Esophagus muscularis mucosa (tissue), 4 donors: ENCODE measurements at regions not wholly inside any gene's neighbourhood (a gene's known extent, or its start where the extent isn't known, plus 50 kb on each side); places are given as distances from the start of the nearest gene placed in this dataset.
A peak's percentile ranks its signal among the peaks of the same experiment; 100 is the strongest.

ENCODE experiments used
- DNase-seq: peaks from one replicate; pipeline ENCODE4 v3.0.0-alpha.2; 2017; ENCODE audit errors: extremely low spot score
- H3K27ac ChIP-seq, 4 donors: fragments of 200-600 bp; sonication (generic); replicated peaks in 1 of 4; 1 replicate in 3 of 4; 2 replicates in 1 of 4; pipeline ENCODE4 v1.5.1; 2016 to 2019; ENCODE audit warnings: mild to moderate bottlenecking in 1 of 4
- H3K27me3 ChIP-seq, 4 donors: fragments of 200-600 bp; sonication (generic); one replicate each; pipeline versions ENCODE4 v1.5.1 to v1.6.0; 2016 to 2019
- H3K36me3 ChIP-seq, 4 donors: fragments of 200-600 bp; sonication (generic); one replicate each; pipeline ENCODE4 v1.5.1; 2016 to 2019
- H3K4me1 ChIP-seq, 4 donors: fragments of 200-600 bp; sonication (generic); one replicate each; pipeline ENCODE4 v1.5.1; 2016 to 2019
- H3K4me3 ChIP-seq, 4 donors: fragments of 200-600 bp; sonication (generic); 1 replicate in 2 of 4; 2 replicates in 2 of 4; pipeline ENCODE4 v1.5.1; 2016 to 2019; ENCODE audit warnings: mild to moderate bottlenecking in 4 of 4, moderate library complexity in 1 of 4
- H3K9me3 ChIP-seq, 4 donors: fragments of 200-600 bp; sonication (generic); 1 replicate in 3 of 4; 2 replicates in 1 of 4; pipeline ENCODE4 v1.5.1; 2016 to 2019
- EP300 ChIP-seq: sonication (generic); formaldehyde crosslinking; IDR thresholded peaks from one replicate; pipeline ENCODE4 v1.6.1; 2017; ENCODE audit warnings: antibody characterized with exemption
- POLR2A ChIP-seq: fragments of 450-650 bp; IDR thresholded peaks from one replicate; pipeline ENCODE4 v1.6.1; 2017; ENCODE audit warnings: antibody characterized with exemption, moderate library complexity, mild to moderate bottlenecking, low read depth
- POLR2AphosphoS5 ChIP-seq, 2 donors: sonication (generic); formaldehyde crosslinking; IDR thresholded peaks; one replicate each; pipeline ENCODE4 v1.6.1; 2017; ENCODE audit warnings: antibody characterized with exemption in 2 of 2
- WGBS: methylation state at CpG from one replicate; pipeline ENCODE4 v1.1.5; 2018; 5-methylcytosine and 5-hydroxymethylcytosine counted together
- intact Hi-C: fragments of 100-400 bp; cut with DNase I; formaldehyde crosslinking; loops from one replicate; pipeline ENCODE4 v1.15.1; 2023
- TF ChIP-seq, protein P1 (sequence below), 3 experiments: fragments of 200-600 bp in 2 of 3; fragments of 450-650 bp in 1 of 3; sonication (generic) in 2 of 3; IDR thresholded peaks; one replicate each; pipeline ENCODE4 v1.5.1; 2017 to 2019; ENCODE audit warnings: antibody characterized with exemption in 3 of 3, mild to moderate bottlenecking in 2 of 3, moderate library complexity in 1 of 3

DNA sequence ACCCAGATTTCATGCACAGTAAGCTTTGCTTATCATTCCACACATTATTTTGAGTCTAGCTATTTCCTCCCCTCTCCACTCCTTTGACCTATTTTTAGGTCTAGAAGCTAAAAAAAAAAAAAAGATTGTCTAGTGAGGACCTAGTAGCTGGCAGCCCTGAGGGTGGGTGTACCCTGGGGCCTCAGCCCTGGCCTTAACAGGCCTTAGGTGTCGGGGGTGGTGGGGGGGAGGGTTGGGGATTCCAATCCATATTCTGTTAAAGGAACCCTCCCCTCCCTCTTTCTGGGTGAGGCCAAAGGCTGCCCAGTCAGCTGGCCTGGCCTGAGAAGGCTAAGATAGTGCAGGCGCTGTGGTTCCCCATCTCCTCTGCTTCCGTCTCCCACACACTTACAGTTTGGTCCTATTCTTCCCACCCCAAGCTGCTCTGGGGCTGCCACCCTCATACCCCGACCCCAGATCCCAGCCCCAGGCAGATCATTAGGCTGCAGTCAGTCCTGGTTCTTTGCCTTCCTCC is 65.5 kb upstream of the HK2 start:
- no peak for TF ChIP-seq POLR2A
- TF ChIP-seq, protein P1, sequence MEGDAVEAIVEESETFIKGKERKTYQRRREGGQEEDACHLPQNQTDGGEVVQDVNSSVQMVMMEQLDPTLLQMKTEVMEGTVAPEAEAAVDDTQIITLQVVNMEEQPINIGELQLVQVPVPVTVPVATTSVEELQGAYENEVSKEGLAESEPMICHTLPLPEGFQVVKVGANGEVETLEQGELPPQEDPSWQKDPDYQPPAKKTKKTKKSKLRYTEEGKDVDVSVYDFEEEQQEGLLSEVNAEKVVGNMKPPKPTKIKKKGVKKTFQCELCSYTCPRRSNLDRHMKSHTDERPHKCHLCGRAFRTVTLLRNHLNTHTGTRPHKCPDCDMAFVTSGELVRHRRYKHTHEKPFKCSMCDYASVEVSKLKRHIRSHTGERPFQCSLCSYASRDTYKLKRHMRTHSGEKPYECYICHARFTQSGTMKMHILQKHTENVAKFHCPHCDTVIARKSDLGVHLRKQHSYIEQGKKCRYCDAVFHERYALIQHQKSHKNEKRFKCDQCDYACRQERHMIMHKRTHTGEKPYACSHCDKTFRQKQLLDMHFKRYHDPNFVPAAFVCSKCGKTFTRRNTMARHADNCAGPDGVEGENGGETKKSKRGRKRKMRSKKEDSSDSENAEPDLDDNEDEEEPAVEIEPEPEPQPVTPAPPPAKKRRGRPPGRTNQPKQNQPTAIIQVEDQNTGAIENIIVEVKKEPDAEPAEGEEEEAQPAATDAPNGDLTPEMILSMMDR (IDR thresholded peaks at IDR 0.05) = no peak
- no peak for TF ChIP-seq EP300
- TF ChIP-seq POLR2AphosphoS5 (IDR thresholded peaks at IDR 0.05) = no peak
- Histone ChIP-seq H3K36me3 (no peaks in the 10 kb centered on the region), H3K9me3 (no peaks in the 10 kb centered on the region), H3K4me3 (no peak overlapping the region), H3K27ac (peak overlapping the region; percentile 65 to 75 (median 70)), H3K4me1 (peaks cover 11 to 33% (median 32%) of the 10 kb centered on the region in 4 donors), H3K27me3 (no peaks in the 10 kb centered on the region)
- DNase-seq = no peak
- intact Hi-C loops = no loop called here
- 80% methylated on average over 4 of the region's 4 CpGs for WGBS

DNA sequence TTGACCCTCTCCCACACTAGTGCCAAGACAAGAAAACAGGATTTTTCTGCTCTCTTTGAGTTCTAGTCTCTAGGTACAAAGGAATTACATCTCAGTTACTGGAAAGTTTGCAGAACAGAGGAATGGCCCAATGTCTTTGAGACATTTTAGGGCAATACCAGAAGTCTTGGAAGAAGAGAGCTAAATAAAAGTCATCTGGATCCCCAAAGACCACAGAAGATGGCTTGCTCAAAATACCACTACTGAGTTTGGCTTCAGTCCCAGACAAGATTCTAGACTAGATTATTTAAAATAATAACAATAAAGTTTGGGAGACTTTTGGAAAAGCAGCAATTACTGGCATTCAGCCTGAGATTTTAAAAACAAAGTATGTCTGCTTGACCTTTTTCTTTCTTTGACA is 61.9 kb upstream of the HK2 start:
- intact Hi-C loops = no loop called here
- Histone ChIP-seq H3K4me1 (peaks cover 11 to 32% (median 25%) of the 10 kb centered on the region in 4 donors), H3K9me3 (no peaks in the 10 kb centered on the region), H3K36me3 (no peaks in the 10 kb centered on the region), H3K4me3 (no peak overlapping the region), H3K27ac (no peak overlapping the region), H3K27me3 (no peaks in the 10 kb centered on the region)
- DNase-seq = no peak
- TF ChIP-seq POLR2AphosphoS5 (IDR thresholded peaks at IDR 0.05) = no peak
- TF ChIP-seq POLR2A = no peak
- TF ChIP-seq, protein P1 (IDR thresholded peaks at IDR 0.05) = no peak
- no peak for TF ChIP-seq EP300

DNA sequence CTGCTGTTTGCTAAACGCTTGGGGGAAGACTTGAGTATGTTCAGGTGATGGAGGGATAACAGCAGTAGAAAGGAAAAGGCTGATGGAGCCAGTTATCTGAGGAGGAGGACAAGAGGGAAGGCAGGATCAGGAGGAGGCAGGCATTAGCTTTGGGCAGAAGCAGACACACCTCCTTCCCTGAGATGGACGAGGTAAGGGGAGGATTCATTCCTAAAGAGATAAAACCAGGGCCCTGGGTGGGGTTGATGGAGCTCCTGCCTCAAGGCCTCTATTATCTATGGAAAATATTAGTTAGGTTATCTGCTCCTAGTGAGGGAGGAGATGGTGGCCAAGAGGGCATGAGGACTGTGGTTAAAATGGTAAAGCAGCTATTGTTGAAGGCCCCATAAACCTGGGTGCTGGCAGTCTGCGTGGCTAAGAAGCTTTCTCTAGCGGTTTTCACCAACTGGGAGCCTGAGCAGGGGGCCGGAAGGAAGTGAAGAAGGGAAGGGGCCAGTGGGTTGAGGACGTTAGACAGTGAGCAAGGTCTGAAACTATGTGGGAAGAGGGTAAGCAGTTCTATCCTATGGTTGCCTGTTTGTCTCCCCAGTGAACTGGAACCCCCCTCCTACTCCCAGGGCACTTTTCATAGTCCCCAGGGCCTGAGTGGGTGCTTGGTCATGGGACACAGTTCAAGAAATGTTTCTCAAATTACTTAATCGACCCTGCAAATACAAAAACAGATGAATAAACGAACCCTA is 56.6 kb upstream of the HK2 start:
- H3K27ac ChIP-seq = no peak overlapping the region
- H3K4me1 ChIP-seq = peaks cover 0 to 17% (median 15%) of the 10 kb centered on the region in 4 donors
- H3K27me3 ChIP-seq = no peaks in the 10 kb centered on the region
- no peaks in the 10 kb centered on the region for H3K36me3 ChIP-seq
- TF ChIP-seq, protein P1 (IDR thresholded peaks at IDR 0.05) = no peak
- TF ChIP-seq POLR2A = no peak
- TF ChIP-seq EP300 = no peak
- TF ChIP-seq POLR2AphosphoS5 (IDR thresholded peaks at IDR 0.05) = no peak
- H3K4me3 ChIP-seq = no peak overlapping the region
- WGBS = 85% methylated on average over 8 of the region's 8 CpGs
- no peaks in the 10 kb centered on the region for H3K9me3 ChIP-seq
- intact Hi-C loops = no loop called here
- DNase-seq = no peak

DNA sequence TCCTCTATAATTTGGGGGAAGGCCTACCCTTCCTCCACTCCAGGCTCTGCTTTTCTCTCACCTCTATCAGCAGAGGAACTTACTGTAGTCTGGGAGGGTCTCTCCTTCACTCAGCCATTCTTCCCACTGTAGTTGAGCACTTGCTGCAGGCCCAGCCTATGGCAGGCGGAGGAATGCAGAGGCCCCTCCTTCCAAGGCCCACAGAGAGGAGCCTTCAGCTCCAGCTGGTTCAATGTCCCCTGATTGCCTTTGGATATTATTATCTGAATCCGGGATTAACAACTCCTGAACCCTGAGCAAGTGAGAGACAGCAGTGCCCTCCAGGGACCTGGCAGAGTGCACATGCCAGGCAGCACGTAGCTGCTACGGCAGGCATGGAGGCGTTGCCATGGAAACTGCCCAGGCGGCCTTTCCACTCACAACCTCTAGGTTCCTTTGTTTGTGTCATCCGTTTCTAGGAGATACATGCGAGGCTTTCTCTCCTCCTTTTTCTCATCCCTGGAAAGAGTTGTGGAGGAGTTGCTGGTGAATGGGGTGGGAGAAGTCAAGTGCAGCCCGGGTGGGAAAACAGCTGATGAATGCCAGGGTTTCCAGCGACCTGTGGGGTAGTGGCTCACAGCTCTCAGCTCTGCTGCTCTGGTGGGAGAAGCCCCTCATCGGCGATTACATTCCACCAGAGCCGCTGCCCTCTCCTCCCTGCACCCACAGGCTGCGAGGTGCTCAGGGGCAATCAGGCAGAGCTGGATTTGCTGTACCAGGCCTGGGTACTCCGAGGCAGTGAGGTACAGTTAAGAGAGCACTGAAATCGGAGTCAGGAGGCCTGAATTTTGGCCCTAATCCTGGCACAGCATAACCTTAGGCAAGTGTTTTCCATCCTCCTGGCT is 55.3 kb upstream of the HK2 start:
- H3K4me1 ChIP-seq = peaks cover 0 to 13% (median 12%) of the 10 kb centered on the region in 4 donors
- 46% methylated on average over 16 of the region's 16 CpGs for WGBS
- no peaks in the 10 kb centered on the region for H3K27me3 ChIP-seq
- DNase-seq = no peak
- no peak overlapping the region for H3K4me3 ChIP-seq
- intact Hi-C loops = no loop called here
- H3K27ac ChIP-seq = no peak overlapping the region
- TF ChIP-seq EP300 = no peak
- TF ChIP-seq, protein P1 (IDR thresholded peaks at IDR 0.05) = no peak
- no peak for TF ChIP-seq POLR2AphosphoS5 (IDR thresholded peaks at IDR 0.05)
- TF ChIP-seq POLR2A = no peak
- no peaks in the 10 kb centered on the region for H3K9me3 ChIP-seq
- no peaks in the 10 kb centered on the region for H3K36me3 ChIP-seq
